CD4-positive, CD25-positive, alpha-beta regulatory T cell (primary cell): ENCODE measurements at regions not wholly inside any gene's neighbourhood (a gene's known extent, or its start where the extent isn't known, plus 50 kb on each side); places are given as distances from the start of the nearest gene placed in this dataset.

Source experiments
- ATAC-seq, 2 donors: fragments of 150-1000 bp; cut with Tn5 transposase; one replicate each; pipeline ENCODE4 v1.10.0; 2021; ENCODE audit warnings: low read depth in 2 of 2, moderate number of reproducible peaks in 2 of 2, moderate library complexity in 1 of 2
- DNase-seq, 3 donors: peaks; one replicate each; pipeline versions ENCODE4 v3.0.0 to v3.0.0-alpha.2; 2012 to 2022; ENCODE audit warnings: mixed read lengths in 1 of 3
- H3K27ac ChIP-seq: one replicate; pipeline ENCODE4 v1.7.0; 2013; ENCODE audit warnings: mild to moderate bottlenecking, low read length; ENCODE audit not compliant: insufficient read depth, poor library complexity, severe bottlenecking
- H3K27me3 ChIP-seq: one replicate; pipeline ENCODE4 v1.7.0; 2013; ENCODE audit warnings: low read length; ENCODE audit not compliant: control insufficient read depth, insufficient read depth
- H3K36me3 ChIP-seq: one replicate; pipeline ENCODE4 v1.7.0; 2013; ENCODE audit warnings: mild to moderate bottlenecking, low read length, moderate library complexity; ENCODE audit not compliant: control insufficient read depth, insufficient read depth
- H3K4me1 ChIP-seq: 2 replicates; pipeline ENCODE4 v1.7.0; 2013; ENCODE audit warnings: mild to moderate bottlenecking, low read length; ENCODE audit not compliant: insufficient read depth, control insufficient read depth, poor library complexity, severe bottlenecking
- H3K4me3 ChIP-seq: one replicate; pipeline ENCODE4 v1.7.0; 2013; ENCODE audit warnings: low read depth, mild to moderate bottlenecking, low read length, moderate library complexity
- H3K9me3 ChIP-seq, 2 experiments: 1 replicate in 1 of 2; 2 replicates in 1 of 2; pipeline ENCODE4 v1.7.0; 2013; ENCODE audit warnings: low read length in 2 of 2, mild to moderate bottlenecking in 1 of 2, moderate library complexity in 1 of 2; ENCODE audit not compliant: control insufficient read depth in 2 of 2
- H3K27ac Mint-ChIP-seq, 3 donors: one replicate each; pipeline ENCODE4 v1.8.0; 2020 to 2022; ENCODE audit warnings: mild to moderate bottlenecking in 3 of 3, mixed read lengths in 3 of 3, moderate library complexity in 2 of 3
- H3K27me3 Mint-ChIP-seq: one replicate; pipeline ENCODE4 v1.8.0; 2022; ENCODE audit warnings: mild to moderate bottlenecking, mixed read lengths
- H3K36me3 Mint-ChIP-seq: one replicate; pipeline ENCODE4 v1.8.0; 2020; ENCODE audit warnings: mixed read lengths
- H3K4me1 Mint-ChIP-seq, 4 donors: one replicate each; pipeline ENCODE4 v1.8.0; 2020 to 2022; ENCODE audit warnings: mixed read lengths in 4 of 4, mild to moderate bottlenecking in 1 of 4
- H3K4me3 Mint-ChIP-seq, 4 donors: one replicate each; pipeline ENCODE4 v1.8.0; 2020 to 2022; ENCODE audit warnings: mild to moderate bottlenecking in 4 of 4, mixed read lengths in 4 of 4, moderate library complexity in 3 of 4
- H3K9me3 Mint-ChIP-seq, 7 donors: one replicate each; pipeline ENCODE4 v1.8.0; 2020 to 2022; ENCODE audit warnings: mixed read lengths in 7 of 7, mild to moderate bottlenecking in 3 of 7, moderate library complexity in 2 of 7

DNA sequence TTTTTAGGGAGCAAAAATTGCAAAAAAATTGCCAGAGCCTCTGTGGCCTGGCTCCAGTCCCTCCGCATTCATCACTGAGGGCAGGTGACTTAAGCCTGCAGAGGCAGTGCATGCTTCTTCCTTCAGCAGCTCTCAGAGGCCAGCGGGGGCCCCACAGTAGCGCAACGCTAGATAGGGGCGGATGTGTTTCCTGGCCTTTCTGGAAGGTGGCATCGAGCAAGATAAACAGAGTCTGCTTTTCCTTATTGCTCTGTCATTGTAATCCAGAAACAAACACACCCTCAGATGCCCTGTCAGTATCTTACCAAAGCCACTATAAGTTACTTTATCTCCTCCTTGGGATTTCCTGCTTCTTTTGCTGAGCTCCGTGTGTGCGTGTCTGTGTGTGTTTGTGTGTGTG is 75.5 kb upstream of the IRX6 start:
- no peaks in the 10 kb centered on the region for H3K4me1 ChIP-seq
- H3K36me3 ChIP-seq = no peaks in the 10 kb centered on the region
- no peak overlapping the region for H3K4me3 ChIP-seq
- H3K36me3 Mint-ChIP-seq = no peaks in the 10 kb centered on the region
- no peak overlapping the region for H3K4me3 Mint-ChIP-seq
- no peak overlapping the region for H3K27ac ChIP-seq
- H3K27me3 ChIP-seq = no peaks in the 10 kb centered on the region
- H3K27ac Mint-ChIP-seq = no peak overlapping the region
- H3K27me3 Mint-ChIP-seq = no peaks in the 10 kb centered on the region
- H3K9me3 ChIP-seq = no peaks in the 10 kb centered on the region
- H3K4me1 Mint-ChIP-seq = no peaks in the 10 kb centered on the region
- DNase-seq (peak in 1 of 3 donors; percentile 2), ATAC-seq (no peak)
- peaks cover 0 to 5% (median 2%) of the 10 kb centered on the region in 7 donors for H3K9me3 Mint-ChIP-seq

DNA sequence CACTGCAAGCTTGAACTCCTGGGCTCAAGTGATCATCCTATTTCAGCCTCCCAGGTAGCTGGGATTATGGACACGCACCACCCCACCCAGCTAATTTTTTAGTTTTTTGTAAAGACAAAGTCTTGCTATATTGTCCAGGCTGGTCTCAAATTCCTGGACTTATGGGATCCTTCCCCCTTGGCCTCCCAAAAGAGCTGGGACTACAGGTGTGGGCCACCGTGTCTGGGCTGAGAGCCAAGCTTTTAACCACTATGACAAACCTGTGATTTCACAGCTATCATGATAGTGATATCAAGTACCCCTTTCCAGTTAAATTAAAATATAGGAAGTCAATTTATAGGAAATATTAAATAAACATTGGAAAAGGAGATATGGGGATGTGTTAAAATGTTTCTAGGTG is 74.6 kb upstream of the IRX6 start:
- no peaks in the 10 kb centered on the region for H3K36me3 Mint-ChIP-seq
- H3K4me3 ChIP-seq = no peak overlapping the region
- H3K27ac Mint-ChIP-seq = no peak overlapping the region
- no peak for DNase-seq
- H3K4me3 Mint-ChIP-seq = no peak overlapping the region
- H3K4me1 Mint-ChIP-seq = no peaks in the 10 kb centered on the region
- no peak overlapping the region for H3K27ac ChIP-seq
- no peaks in the 10 kb centered on the region for H3K27me3 ChIP-seq
- H3K27me3 Mint-ChIP-seq = no peaks in the 10 kb centered on the region
- H3K9me3 Mint-ChIP-seq = peaks cover 0 to 6% (median 2%) of the 10 kb centered on the region in 7 donors
- no peaks in the 10 kb centered on the region for H3K36me3 ChIP-seq
- ATAC-seq = no peak
- H3K4me1 ChIP-seq = no peaks in the 10 kb centered on the region
- H3K9me3 ChIP-seq = peaks cover 0 to 2% of the 10 kb centered on the region in 2 experiments

GRCh38 chr16:55249936-55250335 is 74.1 kb upstream of the IRX6 start:
- Histone ChIP-seq H3K9me3 (peaks cover 0 to 3% of the 10 kb centered on the region in 2 experiments), H3K4me3 (no peak overlapping the region), H3K27me3 (no peaks in the 10 kb centered on the region), H3K27ac (no peak overlapping the region), H3K4me1 (no peaks in the 10 kb centered on the region), H3K36me3 (no peaks in the 10 kb centered on the region)
- no peaks in the 10 kb centered on the region for H3K27me3 Mint-ChIP-seq
- H3K9me3 Mint-ChIP-seq = peaks cover 0 to 6% (median 2%) of the 10 kb centered on the region in 7 donors
- H3K4me3 Mint-ChIP-seq = no peak overlapping the region
- H3K4me1 Mint-ChIP-seq = no peaks in the 10 kb centered on the region
- H3K36me3 Mint-ChIP-seq = no peaks in the 10 kb centered on the region
- ATAC-seq (no peak), DNase-seq (no peak)
- H3K27ac Mint-ChIP-seq = no peak overlapping the region

DNA sequence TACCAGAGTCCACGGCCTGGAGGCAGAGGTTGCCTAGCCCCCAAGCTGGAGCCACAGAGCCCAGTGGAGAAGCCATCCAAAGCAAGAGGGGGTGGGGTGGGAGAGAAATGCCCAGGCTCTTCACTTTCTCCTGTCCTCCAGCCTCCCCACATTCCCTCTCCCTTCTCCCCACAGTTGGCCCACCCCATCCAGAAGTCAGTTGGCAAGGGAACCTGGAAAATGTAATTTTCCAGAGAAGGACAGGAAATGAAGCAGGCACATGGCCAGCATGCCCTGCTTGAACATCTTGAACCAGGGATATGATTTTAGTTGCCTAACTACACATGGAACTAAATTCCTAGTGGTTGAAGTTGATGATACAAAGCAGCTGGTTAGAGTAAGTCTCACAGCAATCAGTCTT is 73.3 kb upstream of the IRX6 start:
- Mint-ChIP-seq H3K4me1 (no peaks in the 10 kb centered on the region), H3K9me3 (peaks cover 0 to 6% (median 2%) of the 10 kb centered on the region in 7 donors), H3K27me3 (no peaks in the 10 kb centered on the region), H3K36me3 (no peaks in the 10 kb centered on the region), H3K4me3 (no peak overlapping the region), H3K27ac (no peak overlapping the region)
- DNase-seq = no peak
- Histone ChIP-seq H3K4me3 (no peak overlapping the region), H3K27me3 (no peaks in the 10 kb centered on the region), H3K9me3 (peaks cover 0 to 4% of the 10 kb centered on the region in 2 experiments), H3K27ac (no peak overlapping the region), H3K4me1 (no peaks in the 10 kb centered on the region), H3K36me3 (no peaks in the 10 kb centered on the region)
- no peak for ATAC-seq

DNA sequence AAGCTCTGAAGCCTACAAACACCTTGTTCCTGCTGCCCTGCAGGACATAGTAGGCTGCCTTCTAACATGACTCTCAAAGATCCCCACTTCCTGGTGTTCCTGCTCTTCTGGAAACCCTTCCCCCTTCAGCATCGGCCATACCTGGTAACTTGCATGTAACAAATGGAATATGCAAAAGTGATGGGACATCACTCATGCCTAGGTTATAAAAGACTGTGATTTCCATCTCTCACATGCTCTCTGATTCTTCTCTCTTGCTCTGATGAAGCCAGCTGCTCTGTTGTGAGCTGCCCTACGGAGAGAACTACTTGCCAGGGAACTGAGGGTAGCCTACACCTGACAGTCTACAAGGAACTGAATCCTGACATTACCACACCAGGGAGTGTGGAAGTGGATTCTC is 72.9 kb upstream of the IRX6 start:
- Histone ChIP-seq H3K4me1 (no peaks in the 10 kb centered on the region), H3K9me3 (peaks cover 0 to 4% of the 10 kb centered on the region in 2 experiments), H3K27me3 (no peaks in the 10 kb centered on the region), H3K4me3 (no peak overlapping the region), H3K36me3 (no peaks in the 10 kb centered on the region), H3K27ac (no peak overlapping the region)
- ATAC-seq (no peak), DNase-seq (no peak)
- Mint-ChIP-seq H3K9me3 (peaks cover 0 to 6% (median 2%) of the 10 kb centered on the region in 7 donors), H3K36me3 (no peaks in the 10 kb centered on the region), H3K4me3 (no peak overlapping the region), H3K27me3 (peaks cover under 1% of the 10 kb centered on the region), H3K4me1 (no peaks in the 10 kb centered on the region), H3K27ac (no peak overlapping the region)

GRCh38 chr16:55252577-55252976 is 71.4 kb upstream of the IRX6 start:
- Mint-ChIP-seq H3K9me3 (peaks cover 0 to 6% (median 2%) of the 10 kb centered on the region in 7 donors), H3K4me1 (no peaks in the 10 kb centered on the region), H3K36me3 (no peaks in the 10 kb centered on the region), H3K27me3 (peaks cover 5% of the 10 kb centered on the region), H3K4me3 (no peak overlapping the region), H3K27ac (no peak overlapping the region)
- H3K36me3 ChIP-seq = no peaks in the 10 kb centered on the region
- no peak overlapping the region for H3K4me3 ChIP-seq
- H3K4me1 ChIP-seq = no peaks in the 10 kb centered on the region
- no peak overlapping the region for H3K27ac ChIP-seq
- H3K9me3 ChIP-seq = peaks cover 0 to 4% of the 10 kb centered on the region in 2 experiments
- no peaks in the 10 kb centered on the region for H3K27me3 ChIP-seq
- no peak for ATAC-seq
- no peak for DNase-seq

- H3K36me3 ChIP-seq = no peaks in the 10 kb centered on the region
- no peaks in the 10 kb centered on the region for H3K27me3 ChIP-seq
- DNase-seq (no peak), ATAC-seq (no peak)
- peaks cover 0 to 6% (median 0%) of the 10 kb centered on the region in 7 donors for H3K9me3 Mint-ChIP-seq
- H3K27ac Mint-ChIP-seq = no peak overlapping the region
- H3K4me3 ChIP-seq = no peak overlapping the region
- H3K36me3 Mint-ChIP-seq = no peaks in the 10 kb centered on the region
- H3K9me3 ChIP-seq = peaks cover 0 to 4% of the 10 kb centered on the region in 2 experiments
- no peaks in the 10 kb centered on the region for H3K4me1 ChIP-seq
- no peak overlapping the region for H3K4me3 Mint-ChIP-seq
- H3K27ac ChIP-seq = no peak overlapping the region
- H3K27me3 Mint-ChIP-seq = peaks cover 5% of the 10 kb centered on the region
- no peaks in the 10 kb centered on the region for H3K4me1 Mint-ChIP-seq
These were observed 70.0 kb upstream of the IRX6 start for GRCh38 chr16:55253987-55254386.

- no peak for ATAC-seq
- Histone ChIP-seq H3K9me3 (peaks cover 0 to 4% of the 10 kb centered on the region in 2 experiments), H3K36me3 (no peaks in the 10 kb centered on the region), H3K4me3 (no peak overlapping the region), H3K27me3 (no peaks in the 10 kb centered on the region), H3K27ac (no peak overlapping the region), H3K4me1 (no peaks in the 10 kb centered on the region)
- Mint-ChIP-seq H3K4me1 (no peaks in the 10 kb centered on the region), H3K36me3 (no peaks in the 10 kb centered on the region), H3K27me3 (peaks cover 5% of the 10 kb centered on the region), H3K9me3 (peaks cover 0 to 6% (median 0%) of the 10 kb centered on the region in 7 donors), H3K27ac (no peak overlapping the region), H3K4me3 (no peak overlapping the region)
- DNase-seq = no peak
These were observed 68.2 kb upstream of the IRX6 start for GRCh38 chr16:55255733-55256282.
